ENCODE measurements at regions not wholly inside any gene's neighbourhood (a gene's known extent, or its start where the extent isn't known, plus 50 kb on each side); places are given as distances from the start of the nearest gene placed in this dataset.

- Histone ChIP-seq H3K27me3 (ENCODE audit: control insufficient read depth in 2 of 2, insufficient read depth in 2 of 2, low read length in 2 of 2) (no peaks in the 10 kb centered on the region), H3K4me1 (ENCODE audit: control insufficient read depth in 2 of 2, insufficient read depth in 2 of 2, low read length in 2 of 2) (no peaks in the 10 kb centered on the region), H3K27ac (ENCODE audit: low read depth in 2 of 2, low read length in 2 of 2) (no peak overlapping the region), H3K4me3 (ENCODE audit: low read length in 2 of 2) (no peak overlapping the region), H3K9ac (ENCODE audit: low read depth in 1 of 2, low read length in 2 of 2) (no peak overlapping the region), H3K36me3 (ENCODE audit: control insufficient read depth in 2 of 2, insufficient read depth in 2 of 2, low read length in 2 of 2) (no peaks in the 10 kb centered on the region), H3K9me3 (ENCODE audit: control insufficient read depth in 2 of 2, low read length in 2 of 2) (no peaks in the 10 kb centered on the region)
Measured at GRCh38 chr10:83433705-83434104, 705.6 kb upstream of the GHITM start.

- Histone ChIP-seq H3K27ac (ENCODE audit: low read depth in 2 of 2, low read length in 2 of 2) (no peak overlapping the region), H3K9ac (ENCODE audit: low read depth in 1 of 2, low read length in 2 of 2) (no peak overlapping the region), H3K36me3 (ENCODE audit: control insufficient read depth in 2 of 2, insufficient read depth in 2 of 2, low read length in 2 of 2) (no peaks in the 10 kb centered on the region), H3K9me3 (ENCODE audit: control insufficient read depth in 2 of 2, low read length in 2 of 2) (no peaks in the 10 kb centered on the region), H3K27me3 (ENCODE audit: control insufficient read depth in 2 of 2, insufficient read depth in 2 of 2, low read length in 2 of 2) (no peaks in the 10 kb centered on the region), H3K4me3 (ENCODE audit: low read length in 2 of 2) (no peak overlapping the region), H3K4me1 (ENCODE audit: control insufficient read depth in 2 of 2, insufficient read depth in 2 of 2, low read length in 2 of 2) (no peaks in the 10 kb centered on the region)
Measured at GRCh38 chr10:83448013-83448412, 691.3 kb upstream of the GHITM start.

GRCh38 chr10:83458611-83459010 is 680.7 kb upstream of the GHITM start:
- H3K9me3 ChIP-seq (ENCODE audit: control insufficient read depth in 2 of 2, low read length in 2 of 2): peaks cover 0 to 2% of the 10 kb centered on the region in 2 donors
- no peak overlapping the region for H3K4me3 ChIP-seq (ENCODE audit: low read length in 2 of 2)
- no peaks in the 10 kb centered on the region for H3K27me3 ChIP-seq (ENCODE audit: control insufficient read depth in 2 of 2, insufficient read depth in 2 of 2, low read length in 2 of 2)
- H3K36me3 ChIP-seq (ENCODE audit: control insufficient read depth in 2 of 2, insufficient read depth in 2 of 2, low read length in 2 of 2): no peaks in the 10 kb centered on the region
- H3K9ac ChIP-seq (ENCODE audit: low read depth in 1 of 2, low read length in 2 of 2): no peak overlapping the region
- no peak overlapping the region for H3K27ac ChIP-seq (ENCODE audit: low read depth in 2 of 2, low read length in 2 of 2)
- no peaks in the 10 kb centered on the region for H3K4me1 ChIP-seq (ENCODE audit: control insufficient read depth in 2 of 2, insufficient read depth in 2 of 2, low read length in 2 of 2)

DNA sequence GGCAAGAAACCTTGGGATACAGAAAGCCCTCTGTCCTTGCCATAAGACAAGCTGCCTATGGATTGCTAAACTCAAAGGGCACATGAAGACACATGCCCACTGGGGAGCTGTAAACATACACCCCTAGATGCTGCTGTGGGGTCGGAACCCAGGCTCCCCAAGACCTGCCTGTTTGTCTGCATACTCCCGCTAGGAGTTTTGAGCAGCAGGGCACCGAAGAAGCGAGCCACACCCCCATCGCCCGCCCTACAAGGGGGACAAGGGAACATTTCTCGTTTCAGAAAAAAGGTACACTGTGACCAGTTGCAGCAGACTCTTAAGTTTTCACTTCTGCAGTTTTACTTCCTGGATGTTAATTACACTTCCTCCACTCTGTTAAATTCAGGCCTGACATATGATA is 680.2 kb upstream of the GHITM start:
- H3K4me3 ChIP-seq (ENCODE audit: low read length in 2 of 2): no peak overlapping the region
- H3K27ac ChIP-seq (ENCODE audit: low read depth in 2 of 2, low read length in 2 of 2): no peak overlapping the region
- no peaks in the 10 kb centered on the region for H3K4me1 ChIP-seq (ENCODE audit: control insufficient read depth in 2 of 2, insufficient read depth in 2 of 2, low read length in 2 of 2)
- no peak overlapping the region for H3K9ac ChIP-seq (ENCODE audit: low read depth in 1 of 2, low read length in 2 of 2)
- no peaks in the 10 kb centered on the region for H3K27me3 ChIP-seq (ENCODE audit: control insufficient read depth in 2 of 2, insufficient read depth in 2 of 2, low read length in 2 of 2)
- no peaks in the 10 kb centered on the region for H3K36me3 ChIP-seq (ENCODE audit: control insufficient read depth in 2 of 2, insufficient read depth in 2 of 2, low read length in 2 of 2)
- H3K9me3 ChIP-seq (ENCODE audit: control insufficient read depth in 2 of 2, low read length in 2 of 2): peaks cover 0 to 2% of the 10 kb centered on the region in 2 donors

GRCh38 chr10:83469728-83470331 is 669.5 kb upstream of the GHITM start:
- no peaks in the 10 kb centered on the region for H3K9me3 ChIP-seq (ENCODE audit: control insufficient read depth in 2 of 2, low read length in 2 of 2)
- no peak overlapping the region for H3K27ac ChIP-seq (ENCODE audit: low read depth in 2 of 2, low read length in 2 of 2)
- H3K4me3 ChIP-seq (ENCODE audit: low read length in 2 of 2): no peak overlapping the region
- no peaks in the 10 kb centered on the region for H3K36me3 ChIP-seq (ENCODE audit: control insufficient read depth in 2 of 2, insufficient read depth in 2 of 2, low read length in 2 of 2)
- H3K27me3 ChIP-seq (ENCODE audit: control insufficient read depth in 2 of 2, insufficient read depth in 2 of 2, low read length in 2 of 2): no peaks in the 10 kb centered on the region
- no peaks in the 10 kb centered on the region for H3K4me1 ChIP-seq (ENCODE audit: control insufficient read depth in 2 of 2, insufficient read depth in 2 of 2, low read length in 2 of 2)
- no peak overlapping the region for H3K9ac ChIP-seq (ENCODE audit: low read depth in 1 of 2, low read length in 2 of 2)

DNA sequence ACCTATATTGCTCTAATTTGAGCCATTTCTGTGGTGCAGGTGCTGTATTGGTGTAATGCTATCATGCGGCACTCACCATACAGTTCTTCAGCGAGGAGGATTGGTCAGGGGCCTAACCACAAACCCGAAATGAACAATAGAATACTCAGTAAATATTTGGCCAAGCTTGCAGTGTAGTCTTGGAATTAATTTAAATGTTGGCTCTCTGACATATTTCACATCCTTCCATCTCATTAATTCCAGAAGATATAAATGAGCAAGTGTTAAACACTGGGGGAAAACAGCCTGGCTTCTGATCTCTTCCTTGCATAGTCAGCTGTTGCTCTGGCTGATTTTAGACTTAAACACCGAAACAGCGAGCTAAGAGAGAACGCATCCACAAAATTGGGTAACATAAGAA is 663.1 kb upstream of the GHITM start:
- Histone ChIP-seq H3K27me3 (ENCODE audit: control insufficient read depth in 2 of 2, insufficient read depth in 2 of 2, low read length in 2 of 2) (no peaks in the 10 kb centered on the region), H3K9me3 (ENCODE audit: control insufficient read depth in 2 of 2, low read length in 2 of 2) (no peaks in the 10 kb centered on the region), H3K36me3 (ENCODE audit: control insufficient read depth in 2 of 2, insufficient read depth in 2 of 2, low read length in 2 of 2) (no peaks in the 10 kb centered on the region), H3K27ac (ENCODE audit: low read depth in 2 of 2, low read length in 2 of 2) (no peak overlapping the region), H3K4me3 (ENCODE audit: low read length in 2 of 2) (no peak overlapping the region), H3K4me1 (ENCODE audit: control insufficient read depth in 2 of 2, insufficient read depth in 2 of 2, low read length in 2 of 2) (no peaks in the 10 kb centered on the region), H3K9ac (ENCODE audit: low read depth in 1 of 2, low read length in 2 of 2) (no peak overlapping the region)

DNA sequence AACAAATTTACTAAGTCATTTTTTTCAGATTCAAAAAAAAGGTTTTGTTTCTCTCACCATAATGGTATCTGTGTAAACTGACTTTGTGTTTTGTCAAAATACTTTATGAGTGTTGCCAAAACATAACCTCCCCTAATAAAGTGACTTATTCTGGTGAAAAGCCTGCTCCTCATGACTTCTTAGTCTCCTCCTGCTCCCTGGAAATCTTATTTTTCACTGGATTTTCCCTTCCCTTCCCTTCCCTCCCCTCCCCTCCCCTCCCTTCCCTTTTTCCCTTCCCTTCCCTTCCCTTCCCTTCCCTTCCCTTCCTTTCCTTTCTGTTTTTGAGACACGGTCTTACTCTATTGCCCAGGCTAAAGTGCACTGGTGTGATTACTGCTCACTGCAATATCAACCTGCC is 650.1 kb upstream of the GHITM start:
- Histone ChIP-seq H3K4me3 (ENCODE audit: low read length in 2 of 2) (no peak overlapping the region), H3K36me3 (ENCODE audit: control insufficient read depth in 2 of 2, insufficient read depth in 2 of 2, low read length in 2 of 2) (no peaks in the 10 kb centered on the region), H3K9me3 (ENCODE audit: control insufficient read depth in 2 of 2, low read length in 2 of 2) (no peaks in the 10 kb centered on the region), H3K27ac (ENCODE audit: low read depth in 2 of 2, low read length in 2 of 2) (no peak overlapping the region), H3K27me3 (ENCODE audit: control insufficient read depth in 2 of 2, insufficient read depth in 2 of 2, low read length in 2 of 2) (no peaks in the 10 kb centered on the region), H3K4me1 (ENCODE audit: control insufficient read depth in 2 of 2, insufficient read depth in 2 of 2, low read length in 2 of 2) (no peaks in the 10 kb centered on the region), H3K9ac (ENCODE audit: low read depth in 1 of 2, low read length in 2 of 2) (no peak overlapping the region)

DNA sequence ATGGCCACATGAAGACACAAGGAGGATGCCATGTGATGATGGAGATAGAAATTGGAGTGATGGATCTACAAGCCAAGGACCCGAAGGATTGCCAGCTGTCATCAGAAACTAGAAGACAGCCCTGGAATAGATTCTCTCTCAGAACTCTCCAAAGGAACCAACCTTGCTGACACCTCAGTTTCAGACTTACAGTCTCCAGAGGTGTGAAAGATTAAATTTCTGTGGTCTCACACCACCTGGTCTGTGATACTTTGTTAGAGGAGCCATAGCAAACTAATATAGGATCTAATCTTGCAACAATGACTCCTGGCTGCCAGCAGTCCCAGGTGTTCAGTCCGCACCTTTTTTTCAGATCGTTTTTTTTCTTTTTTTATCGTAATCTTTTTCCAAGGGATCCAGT is 647.3 kb upstream of the GHITM start:
- Histone ChIP-seq H3K4me3 (ENCODE audit: low read length in 2 of 2) (no peak overlapping the region), H3K27me3 (ENCODE audit: control insufficient read depth in 2 of 2, insufficient read depth in 2 of 2, low read length in 2 of 2) (no peaks in the 10 kb centered on the region), H3K9me3 (ENCODE audit: control insufficient read depth in 2 of 2, low read length in 2 of 2) (no peaks in the 10 kb centered on the region), H3K9ac (ENCODE audit: low read depth in 1 of 2, low read length in 2 of 2) (no peak overlapping the region), H3K4me1 (ENCODE audit: control insufficient read depth in 2 of 2, insufficient read depth in 2 of 2, low read length in 2 of 2) (no peaks in the 10 kb centered on the region), H3K27ac (ENCODE audit: low read depth in 2 of 2, low read length in 2 of 2) (no peak overlapping the region), H3K36me3 (ENCODE audit: control insufficient read depth in 2 of 2, insufficient read depth in 2 of 2, low read length in 2 of 2) (no peaks in the 10 kb centered on the region)

- Histone ChIP-seq H3K27me3 (ENCODE audit: control insufficient read depth in 2 of 2, insufficient read depth in 2 of 2, low read length in 2 of 2) (no peaks in the 10 kb centered on the region), H3K27ac (ENCODE audit: low read depth in 2 of 2, low read length in 2 of 2) (no peak overlapping the region), H3K9ac (ENCODE audit: low read depth in 1 of 2, low read length in 2 of 2) (no peak overlapping the region), H3K9me3 (ENCODE audit: control insufficient read depth in 2 of 2, low read length in 2 of 2) (no peaks in the 10 kb centered on the region), H3K36me3 (ENCODE audit: control insufficient read depth in 2 of 2, insufficient read depth in 2 of 2, low read length in 2 of 2) (no peaks in the 10 kb centered on the region), H3K4me3 (ENCODE audit: low read length in 2 of 2) (no peak overlapping the region), H3K4me1 (ENCODE audit: control insufficient read depth in 2 of 2, insufficient read depth in 2 of 2, low read length in 2 of 2) (no peaks in the 10 kb centered on the region)
Measured at GRCh38 chr10:83512681-83513080, 626.6 kb upstream of the GHITM start.

DNA sequence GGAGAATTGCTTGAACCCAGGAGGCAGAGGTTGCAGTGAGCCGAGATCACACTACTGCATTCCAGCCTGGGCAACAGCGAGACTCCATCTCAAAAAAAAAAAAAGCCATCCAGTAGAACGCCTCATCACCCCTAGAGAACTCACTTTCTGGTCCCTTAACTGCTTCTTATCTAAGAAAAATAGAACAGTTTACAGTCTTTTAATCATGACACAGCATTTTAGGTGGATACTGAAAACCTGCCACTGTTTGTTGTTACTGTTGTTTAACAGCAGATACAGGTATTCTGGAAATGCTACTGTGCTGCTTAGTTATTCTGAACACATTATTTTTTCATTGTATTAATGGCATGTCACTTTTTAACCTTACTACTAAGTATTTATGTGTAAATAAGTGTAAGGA is 624.3 kb upstream of the GHITM start:
- H3K27ac ChIP-seq (ENCODE audit: low read depth in 2 of 2, low read length in 2 of 2): no peak overlapping the region
- H3K9ac ChIP-seq (ENCODE audit: low read depth in 1 of 2, low read length in 2 of 2): no peak overlapping the region
- H3K4me3 ChIP-seq (ENCODE audit: low read length in 2 of 2): no peak overlapping the region
- no peaks in the 10 kb centered on the region for H3K9me3 ChIP-seq (ENCODE audit: control insufficient read depth in 2 of 2, low read length in 2 of 2)
- H3K4me1 ChIP-seq (ENCODE audit: control insufficient read depth in 2 of 2, insufficient read depth in 2 of 2, low read length in 2 of 2): no peaks in the 10 kb centered on the region
- H3K36me3 ChIP-seq (ENCODE audit: control insufficient read depth in 2 of 2, insufficient read depth in 2 of 2, low read length in 2 of 2): no peaks in the 10 kb centered on the region
- no peaks in the 10 kb centered on the region for H3K27me3 ChIP-seq (ENCODE audit: control insufficient read depth in 2 of 2, insufficient read depth in 2 of 2, low read length in 2 of 2)

GRCh38 chr10:83516788-83517187 is 622.5 kb upstream of the GHITM start:
- H3K27ac ChIP-seq (ENCODE audit: low read depth in 2 of 2, low read length in 2 of 2): no peak overlapping the region
- H3K4me1 ChIP-seq (ENCODE audit: control insufficient read depth in 2 of 2, insufficient read depth in 2 of 2, low read length in 2 of 2): no peaks in the 10 kb centered on the region
- no peak overlapping the region for H3K4me3 ChIP-seq (ENCODE audit: low read length in 2 of 2)
- no peak overlapping the region for H3K9ac ChIP-seq (ENCODE audit: low read depth in 1 of 2, low read length in 2 of 2)
- no peaks in the 10 kb centered on the region for H3K36me3 ChIP-seq (ENCODE audit: control insufficient read depth in 2 of 2, insufficient read depth in 2 of 2, low read length in 2 of 2)
- no peaks in the 10 kb centered on the region for H3K27me3 ChIP-seq (ENCODE audit: control insufficient read depth in 2 of 2, insufficient read depth in 2 of 2, low read length in 2 of 2)
- H3K9me3 ChIP-seq (ENCODE audit: control insufficient read depth in 2 of 2, low read length in 2 of 2): no peaks in the 10 kb centered on the region

Data from mucosa of rectum (tissue), 2 donors.